ENCODE measurements at regions not wholly inside any gene's neighbourhood (a gene's known extent, or its start where the extent isn't known, plus 50 kb on each side); places are given as distances from the start of the nearest gene placed in this dataset.

DNA sequence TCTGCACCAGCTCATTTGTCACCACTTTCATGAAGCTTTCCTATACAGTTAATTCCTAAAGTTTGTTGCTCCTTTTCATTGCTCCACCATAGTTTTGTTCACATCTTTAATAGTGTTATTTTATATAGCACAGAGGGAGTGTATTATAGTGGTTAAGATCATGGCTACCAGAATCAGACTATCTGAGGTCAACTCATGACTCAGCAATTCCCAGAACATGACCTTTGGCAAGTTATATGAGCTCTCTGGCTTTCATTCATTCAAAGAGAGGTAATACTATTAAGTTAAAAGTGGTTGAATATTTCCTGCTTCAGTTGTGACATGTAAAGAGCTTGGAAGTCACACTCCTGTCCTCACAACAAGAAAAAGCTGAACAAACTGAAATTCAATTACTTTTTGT, 1073.5 kb downstream of the NAALADL2 start:
- Histone ChIP-seq H3K9me3 (no peaks in the 10 kb centered on the region), H3K27me3 (no peaks in the 10 kb centered on the region), H3K4me3 (no peak overlapping the region), H3K27ac (no peak overlapping the region), H3K4me1 (no peaks in the 10 kb centered on the region), H3K36me3 (no peaks in the 10 kb centered on the region)
- no peak for DNase-seq
- TF ChIP-seq, protein P1, sequence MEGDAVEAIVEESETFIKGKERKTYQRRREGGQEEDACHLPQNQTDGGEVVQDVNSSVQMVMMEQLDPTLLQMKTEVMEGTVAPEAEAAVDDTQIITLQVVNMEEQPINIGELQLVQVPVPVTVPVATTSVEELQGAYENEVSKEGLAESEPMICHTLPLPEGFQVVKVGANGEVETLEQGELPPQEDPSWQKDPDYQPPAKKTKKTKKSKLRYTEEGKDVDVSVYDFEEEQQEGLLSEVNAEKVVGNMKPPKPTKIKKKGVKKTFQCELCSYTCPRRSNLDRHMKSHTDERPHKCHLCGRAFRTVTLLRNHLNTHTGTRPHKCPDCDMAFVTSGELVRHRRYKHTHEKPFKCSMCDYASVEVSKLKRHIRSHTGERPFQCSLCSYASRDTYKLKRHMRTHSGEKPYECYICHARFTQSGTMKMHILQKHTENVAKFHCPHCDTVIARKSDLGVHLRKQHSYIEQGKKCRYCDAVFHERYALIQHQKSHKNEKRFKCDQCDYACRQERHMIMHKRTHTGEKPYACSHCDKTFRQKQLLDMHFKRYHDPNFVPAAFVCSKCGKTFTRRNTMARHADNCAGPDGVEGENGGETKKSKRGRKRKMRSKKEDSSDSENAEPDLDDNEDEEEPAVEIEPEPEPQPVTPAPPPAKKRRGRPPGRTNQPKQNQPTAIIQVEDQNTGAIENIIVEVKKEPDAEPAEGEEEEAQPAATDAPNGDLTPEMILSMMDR (IDR thresholded peaks at IDR 0.05): no peak
- no peak for TF ChIP-seq POLR2A (IDR thresholded peaks at IDR 0.05)

DNA sequence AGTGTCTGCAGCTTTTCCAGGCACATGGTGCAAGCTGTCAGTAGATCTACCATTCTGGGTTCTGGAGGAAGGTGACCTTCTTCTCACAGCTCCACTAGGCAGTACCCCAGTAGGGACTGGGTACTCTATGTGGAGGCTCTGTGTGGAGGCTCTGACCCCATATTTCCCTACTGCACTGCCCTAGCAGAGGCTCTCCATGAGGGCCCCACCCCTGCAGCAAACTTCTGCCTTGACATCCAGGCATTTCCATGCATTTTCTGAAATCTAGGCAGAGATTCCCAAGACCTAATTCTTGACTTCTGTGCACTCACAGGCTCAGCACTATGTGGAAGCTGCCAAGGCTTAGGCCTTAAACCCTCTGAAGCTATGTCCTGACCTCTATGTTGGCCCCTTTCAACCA, 1060.0 kb downstream of the NAALADL2 start:
- H3K27ac ChIP-seq: no peak overlapping the region
- TF ChIP-seq POLR2A (IDR thresholded peaks at IDR 0.05): no peak
- TF ChIP-seq, protein P1 (IDR thresholded peaks at IDR 0.05): no peak
- H3K4me1 ChIP-seq: no peaks in the 10 kb centered on the region
- H3K27me3 ChIP-seq: no peaks in the 10 kb centered on the region
- H3K36me3 ChIP-seq: no peaks in the 10 kb centered on the region
- no peak for DNase-seq
- no peak overlapping the region for H3K4me3 ChIP-seq
- H3K9me3 ChIP-seq: peaks cover 0 to 9% (median 3%) of the 10 kb centered on the region in 4 donors

DNA sequence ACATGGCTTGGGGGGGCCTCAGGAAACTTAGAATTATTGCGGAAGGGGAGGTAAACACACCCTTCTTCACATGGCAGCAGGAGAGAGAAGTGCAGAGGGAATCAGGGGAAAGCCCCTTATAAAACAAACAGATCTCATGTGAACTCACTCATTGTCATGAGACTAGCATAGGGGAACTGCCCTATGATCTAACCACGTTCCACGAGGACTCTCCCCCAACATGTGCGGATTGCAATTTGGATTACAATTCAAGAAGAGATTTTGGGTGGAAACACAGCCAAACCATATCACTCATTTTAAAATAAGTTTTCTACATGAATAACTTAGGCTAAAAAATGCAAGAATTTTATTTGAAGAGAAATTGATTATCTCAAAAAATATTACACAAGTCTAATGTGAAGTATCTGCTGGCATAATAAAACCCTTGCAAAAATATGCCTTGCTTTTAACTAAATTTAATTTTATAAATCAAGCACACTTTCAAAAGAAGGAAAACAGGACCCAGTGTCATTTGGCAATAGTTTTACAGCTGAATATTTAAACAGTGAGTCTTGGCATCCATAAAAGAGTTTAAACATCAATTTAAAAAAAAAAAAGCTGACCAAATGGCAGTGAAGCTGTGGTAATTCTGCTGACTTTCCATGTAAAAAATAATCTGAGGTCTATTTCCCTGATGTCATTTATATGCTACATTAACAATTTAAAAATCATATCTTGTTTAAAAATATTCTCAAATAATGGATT, 1057.2 kb downstream of the NAALADL2 start:
- Histone ChIP-seq H3K36me3 (no peaks in the 10 kb centered on the region), H3K4me3 (no peak overlapping the region), H3K27me3 (no peaks in the 10 kb centered on the region), H3K9me3 (peaks cover 0 to 9% (median 3%) of the 10 kb centered on the region in 4 donors), H3K4me1 (no peaks in the 10 kb centered on the region), H3K27ac (no peak overlapping the region)
- no peak for TF ChIP-seq POLR2A (IDR thresholded peaks at IDR 0.05)
- TF ChIP-seq, protein P1 (IDR thresholded peaks at IDR 0.05): no peak
- no peak for DNase-seq

DNA sequence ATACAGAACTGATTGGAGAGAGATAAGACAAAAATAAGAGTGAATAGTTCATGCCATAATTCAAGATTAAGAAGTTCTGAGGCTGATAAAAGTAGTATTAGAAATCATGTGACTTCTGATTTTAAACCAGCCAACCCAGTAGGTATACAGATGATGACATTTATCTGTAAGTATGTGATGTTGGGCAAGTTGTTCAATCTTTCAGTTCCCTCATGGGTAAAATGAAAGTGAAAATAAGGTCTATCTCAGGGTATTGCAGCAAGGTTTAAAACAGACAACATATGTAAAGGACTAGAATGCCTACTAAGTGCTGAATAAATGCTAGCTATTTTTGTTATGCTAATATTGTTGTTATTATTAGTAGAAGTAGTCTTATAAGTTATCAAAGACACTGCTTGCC, 1055.7 kb downstream of the NAALADL2 start:
- TF ChIP-seq, protein P1 (IDR thresholded peaks at IDR 0.05): no peak
- TF ChIP-seq POLR2A (IDR thresholded peaks at IDR 0.05): no peak
- DNase-seq: no peak

DNA sequence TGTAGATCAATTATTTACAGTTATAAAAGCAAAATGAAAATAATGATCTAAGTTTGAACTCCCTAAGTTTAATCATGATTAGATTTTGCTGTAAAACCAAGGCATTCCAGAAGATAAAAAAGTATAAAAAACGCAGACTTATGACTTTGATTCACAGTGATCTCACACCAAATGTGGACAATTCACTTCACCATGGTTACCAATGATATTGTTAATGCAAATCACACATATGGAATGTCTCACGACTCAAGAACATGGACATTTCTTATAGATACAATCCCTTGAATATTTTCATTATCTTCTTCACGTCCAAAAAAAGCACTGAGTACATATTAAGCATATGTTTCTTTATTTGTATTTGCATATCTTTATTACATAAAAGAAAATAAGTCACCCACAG, 1054.2 kb downstream of the NAALADL2 start:
- DNase-seq: no peak
- H3K27me3 ChIP-seq: no peaks in the 10 kb centered on the region
- no peaks in the 10 kb centered on the region for H3K36me3 ChIP-seq
- TF ChIP-seq, protein P1 (IDR thresholded peaks at IDR 0.05): no peak
- no peak for TF ChIP-seq POLR2A (IDR thresholded peaks at IDR 0.05)
- H3K27ac ChIP-seq: no peak overlapping the region
- H3K4me1 ChIP-seq: no peaks in the 10 kb centered on the region
- no peak overlapping the region for H3K4me3 ChIP-seq
- no peaks in the 10 kb centered on the region for H3K9me3 ChIP-seq

More for the DNA sequence above, 1055.7 kb downstream of the NAALADL2 start:
- Histone ChIP-seq H3K4me3 (no peak overlapping the region), H3K4me1 (no peaks in the 10 kb centered on the region), H3K36me3 (no peaks in the 10 kb centered on the region), H3K9me3 (peaks cover 0 to 9% (median 3%) of the 10 kb centered on the region in 4 donors), H3K27me3 (no peaks in the 10 kb centered on the region), H3K27ac (no peak overlapping the region)

Data from Peyer's patch (tissue), 4 donors.